NCI-H1105 treated with DMSO at 0.1 percent for 48 hours (cell line): ENCODE measurements at regions not wholly inside any gene's neighbourhood (a gene's known extent, or its start where the extent isn't known, plus 50 kb on each side); places are given as distances from the start of the nearest gene placed in this dataset.
"Not testable (repeated sequence)": the region's sequence is repeated elsewhere in the genome, so short reads cannot be mapped to it uniquely, and the experiment has no call there.

Source experiments
- DNase-seq: peaks from one replicate; lab custom pipeline; 2025; lab: John Stamatoyannopoulos, UW

DNA sequence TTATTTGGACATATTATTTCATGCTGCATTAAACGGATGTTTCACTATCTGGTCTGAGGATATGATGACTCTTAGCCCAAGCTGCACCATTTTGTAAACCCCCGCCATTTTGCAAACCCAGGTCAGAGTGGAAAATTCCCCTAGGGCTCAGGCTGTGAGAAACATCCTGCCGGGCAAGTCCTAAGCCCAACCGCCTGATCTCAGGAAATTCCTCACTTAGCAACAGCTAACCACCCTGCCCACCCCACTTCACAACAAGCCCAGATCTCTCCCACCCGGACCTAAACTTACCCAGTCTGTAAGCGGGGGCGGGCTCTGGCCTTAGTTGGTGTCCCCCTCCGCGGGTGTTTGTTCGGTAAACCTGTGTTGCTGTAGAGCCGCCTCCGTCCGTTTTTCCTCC, 2747.1 kb downstream of the PCDH7 start:
- no peak for DNase-seq

DNA sequence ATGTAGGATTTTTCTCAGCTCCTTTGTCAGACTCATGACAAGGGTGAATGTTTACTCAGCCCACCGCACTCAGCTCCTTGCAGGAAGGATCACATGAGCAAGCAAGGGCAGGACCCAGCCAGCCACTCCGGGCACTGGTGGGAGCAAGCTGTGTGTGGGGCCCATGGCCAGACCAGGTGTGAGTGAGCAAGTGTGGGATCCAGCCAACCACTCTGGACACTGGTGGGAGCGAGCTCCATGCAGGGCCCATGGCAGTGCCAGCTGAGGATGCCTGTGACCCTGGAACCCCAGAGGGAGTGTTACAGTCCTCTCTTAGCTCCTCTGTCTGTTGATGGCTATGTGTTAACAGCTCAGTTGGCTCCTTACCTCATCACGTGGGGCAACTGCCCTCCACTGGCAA, 2750.6 kb downstream of the PCDH7 start:
- DNase-seq, result no peak

DNA sequence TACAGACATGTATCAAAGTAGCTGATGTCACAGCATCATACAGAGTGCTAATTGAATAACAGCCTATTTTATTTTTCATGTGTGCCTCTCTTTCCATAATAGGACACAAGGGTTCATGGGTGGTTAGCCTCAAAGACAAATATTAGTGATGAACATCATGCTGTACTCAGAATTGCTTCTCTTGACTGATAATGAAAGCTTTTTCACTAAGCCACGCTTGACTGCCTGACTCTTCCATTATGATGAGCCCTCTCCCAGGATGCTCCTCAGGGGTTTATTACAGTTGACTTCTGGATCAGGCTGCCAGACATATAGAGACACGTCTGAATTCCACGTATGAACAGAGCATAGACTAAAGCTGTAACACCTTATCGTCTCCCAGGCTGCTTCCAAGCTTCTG, 2757.5 kb downstream of the PCDH7 start:
- no peak for DNase-seq

- DNase-seq, result no peak
Measured at GRCh38 chr4:33482773-33483172, 2761.5 kb downstream of the ARAP2 start.

DNA sequence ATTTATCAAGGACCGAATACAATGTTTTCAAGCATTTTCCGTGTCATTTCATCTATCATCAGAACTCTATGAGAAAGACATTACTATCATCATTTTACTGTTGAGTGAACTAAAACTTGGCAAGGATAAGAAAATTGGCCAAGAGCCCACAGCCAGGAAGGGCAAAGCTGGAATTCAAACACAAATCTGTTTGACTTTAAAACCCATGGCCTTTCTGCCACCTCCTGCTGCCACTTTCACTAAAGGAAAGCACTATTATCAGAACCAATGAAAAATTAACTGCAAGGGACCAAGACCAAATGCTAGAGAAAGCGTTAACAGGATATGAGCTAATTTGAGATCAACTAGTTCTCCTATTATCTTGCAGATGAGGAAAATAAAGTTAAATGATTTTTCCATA, 2759.2 kb downstream of the ARAP2 start:
- no peak for DNase-seq

DNA sequence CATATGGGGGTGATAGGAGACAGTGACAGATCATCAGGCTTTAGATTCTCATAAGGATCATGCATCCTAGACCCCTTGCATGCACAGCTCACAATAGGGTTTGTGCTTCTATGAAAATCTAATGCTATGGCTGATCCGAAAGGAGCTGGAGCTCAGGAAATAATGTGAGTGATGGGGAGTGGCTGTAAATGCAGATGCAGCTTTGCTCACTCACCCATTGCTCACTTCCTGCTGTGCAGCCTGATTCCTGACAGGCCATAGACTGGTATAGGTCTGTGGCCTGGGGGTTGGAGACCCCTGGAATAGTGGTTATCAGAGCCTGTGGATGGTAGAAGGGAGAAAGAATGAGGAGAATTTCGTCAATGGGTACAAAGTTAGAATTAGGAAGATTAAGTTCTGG, 2751.1 kb downstream of the ARAP2 start:
- no peak for DNase-seq

DNA sequence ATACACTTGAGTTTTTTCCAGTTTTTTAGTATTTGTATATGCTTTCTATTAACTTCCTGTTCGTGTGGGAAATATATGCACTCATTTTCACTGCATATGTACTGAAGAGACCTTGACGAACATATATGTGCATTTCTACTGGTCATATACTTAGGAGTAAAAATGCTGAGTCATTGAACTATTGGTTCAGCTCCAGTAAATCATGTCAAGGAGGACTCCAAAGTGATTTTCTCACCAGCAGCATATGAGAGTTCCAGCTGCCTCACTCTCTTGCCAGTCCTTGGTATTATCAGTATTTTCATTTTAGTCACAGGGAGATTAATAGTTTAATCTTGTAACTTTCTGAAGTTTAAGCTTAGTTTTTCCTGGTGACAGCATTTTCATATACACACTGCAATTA, 2750.2 kb downstream of the ARAP2 start:
- DNase-seq, result no peak

GRCh38 chr4:33501587-33501986, 2742.7 kb downstream of the ARAP2 start:
- not testable (repeated sequence) for DNase-seq

DNA sequence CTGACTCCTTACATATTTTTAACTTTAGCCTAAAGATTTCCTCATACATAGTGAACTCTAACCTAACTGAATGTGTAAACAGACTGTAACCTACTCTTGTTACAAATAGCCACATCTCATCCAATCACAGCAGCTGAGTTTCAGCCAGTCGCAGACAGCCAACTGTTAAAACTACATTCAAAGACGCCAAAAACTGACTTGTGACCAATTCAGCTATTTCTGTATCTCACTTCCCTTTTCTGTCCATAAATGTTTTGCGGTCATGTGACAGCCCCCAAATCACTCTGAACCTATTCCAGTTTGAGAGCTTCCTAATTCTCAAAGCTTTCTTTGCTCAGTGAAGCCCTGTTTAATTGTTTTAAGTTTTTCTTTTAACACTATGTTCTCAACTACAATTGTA, 2731.9 kb downstream of the ARAP2 start:
- DNase-seq, result no peak

GRCh38 chr4:33518856-33519255, 2725.5 kb downstream of the ARAP2 start:
- no peak for DNase-seq

GRCh38 chr4:33532821-33533220, 2711.5 kb downstream of the ARAP2 start:
- DNase-seq, result no peak

- no peak for DNase-seq
Measured at GRCh38 chr4:33536898-33537297, 2707.4 kb downstream of the ARAP2 start.

DNA sequence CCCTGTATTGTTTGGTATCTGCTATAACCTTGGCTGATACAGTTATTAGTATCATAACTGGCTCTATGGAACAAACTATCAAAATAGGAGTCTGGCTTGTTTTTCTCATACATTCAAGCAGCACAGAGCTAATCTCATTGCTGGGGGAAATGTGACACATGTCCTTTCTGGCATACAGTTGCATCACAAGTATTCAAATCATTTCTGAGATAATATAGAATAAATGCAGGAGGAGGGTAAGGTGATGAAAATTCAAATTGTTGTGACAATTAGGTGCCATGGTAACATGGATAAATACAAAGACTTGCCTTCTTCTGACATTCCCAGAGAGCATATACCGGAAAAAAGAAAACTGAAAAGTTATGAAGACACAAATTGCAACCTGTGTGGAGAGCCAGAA, 2706.8 kb downstream of the ARAP2 start:
- DNase-seq, result no peak

DNA sequence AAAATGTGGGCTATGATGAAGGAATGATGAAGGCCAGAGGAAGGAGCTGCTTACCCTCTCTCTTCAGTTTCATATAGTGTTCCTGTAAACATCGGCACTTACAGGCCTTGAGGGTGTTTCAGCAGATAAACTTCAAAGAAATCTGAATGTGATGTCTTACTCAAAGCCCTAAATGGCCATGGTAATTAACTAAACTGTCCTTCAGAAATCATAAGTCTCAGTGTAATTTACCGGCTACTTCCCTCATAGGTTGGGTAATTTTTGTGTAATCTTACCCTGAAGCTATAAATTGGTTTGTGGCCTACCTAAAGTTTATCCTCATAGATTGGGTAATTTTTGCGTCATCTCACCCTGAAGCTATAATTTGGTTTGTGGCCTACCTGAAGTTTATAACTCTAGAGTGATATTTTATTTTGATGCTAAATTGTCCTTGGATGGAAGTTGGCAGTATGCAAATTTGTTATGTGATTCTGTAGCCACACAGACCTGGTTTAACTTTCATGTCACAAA, 2700.3 kb downstream of the ARAP2 start:
- DNase-seq, result no peak

GRCh38 chr4:33551244-33551643, 2693.1 kb downstream of the ARAP2 start:
- DNase-seq, result no peak

- no peak for DNase-seq
Measured at GRCh38 chr4:33561259-33561658, 2683.1 kb downstream of the ARAP2 start.

- DNase-seq, result no peak
Measured at GRCh38 chr4:33566649-33567048, 2677.7 kb downstream of the ARAP2 start.

GRCh38 chr4:33577791-33578190, 2666.5 kb downstream of the ARAP2 start:
- DNase-seq, result no peak

- DNase-seq, result no peak
Measured at GRCh38 chr4:33579951-33580350, 2664.4 kb downstream of the ARAP2 start.

- DNase-seq, result no peak
Measured at GRCh38 chr4:33592701-33593100, 2651.6 kb downstream of the ARAP2 start.

GRCh38 chr4:33606951-33607350, 2637.4 kb downstream of the ARAP2 start:
- DNase-seq, result no peak

DNA sequence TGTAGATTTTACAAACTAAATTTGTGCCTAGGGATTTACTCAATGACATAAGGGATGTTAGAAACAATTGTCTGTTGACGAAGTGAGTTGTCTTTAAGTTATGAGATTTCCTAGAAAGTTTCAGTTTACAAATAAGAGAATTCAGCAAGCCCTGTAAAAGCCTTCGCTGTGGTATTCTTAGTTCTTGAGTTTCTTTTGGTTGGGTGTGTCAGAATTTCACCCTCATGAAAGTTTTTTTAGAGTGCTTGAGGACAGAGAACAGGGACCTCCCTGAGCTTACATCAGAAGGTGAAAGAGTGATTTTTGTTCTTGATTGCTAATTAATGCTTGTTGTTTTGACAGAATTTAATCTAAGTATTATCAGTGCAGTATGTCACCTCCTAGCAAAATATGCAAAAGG, 2628.2 kb downstream of the ARAP2 start:
- DNase-seq, result no peak

DNA sequence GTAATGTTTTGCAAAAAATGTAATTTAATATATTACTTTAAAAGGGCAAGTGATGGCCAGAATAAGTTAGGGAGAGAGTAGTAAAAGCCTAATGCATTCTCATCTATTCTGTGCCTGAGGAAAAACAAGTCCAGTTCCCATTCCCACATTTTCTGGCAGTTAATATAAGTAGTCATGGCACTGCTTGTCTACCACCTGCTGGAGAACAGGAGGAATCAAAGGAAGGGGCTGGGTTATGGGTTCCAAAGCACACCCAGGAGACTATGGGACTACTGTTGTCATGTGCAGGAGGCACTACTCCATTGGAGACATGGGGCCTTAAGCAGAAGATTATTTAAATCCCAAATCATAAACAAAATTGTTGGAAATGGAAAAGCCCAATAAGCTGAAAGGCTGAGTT, 2618.6 kb downstream of the ARAP2 start:
- no peak for DNase-seq

- no peak for DNase-seq
Measured at GRCh38 chr4:33626221-33626620, 2618.1 kb downstream of the ARAP2 start.

- DNase-seq, result no peak
Measured at GRCh38 chr4:33628296-33628695, 2616.0 kb downstream of the ARAP2 start.
